Embryonic facial prominence (tissue), 1 donor: ENCODE measurements at regions not wholly inside any gene's neighbourhood (a gene's known extent, or its start where the extent isn't known, plus 50 kb on each side); places are given as distances from the start of the nearest gene placed in this dataset.

Experiments used
- DNase-seq: peaks from one replicate; pipeline ENCODE4 v3.0.0-alpha.2; 2016; ENCODE audit errors: extremely low spot score

- DNase-seq, result no peak
Observed at GRCh38 chr15:61480863-61481262, 251.8 kb upstream of the RORA start.

GRCh38 chr15:61480295-61480694 is 251.2 kb upstream of the RORA start:
- no peak for DNase-seq

DNA sequence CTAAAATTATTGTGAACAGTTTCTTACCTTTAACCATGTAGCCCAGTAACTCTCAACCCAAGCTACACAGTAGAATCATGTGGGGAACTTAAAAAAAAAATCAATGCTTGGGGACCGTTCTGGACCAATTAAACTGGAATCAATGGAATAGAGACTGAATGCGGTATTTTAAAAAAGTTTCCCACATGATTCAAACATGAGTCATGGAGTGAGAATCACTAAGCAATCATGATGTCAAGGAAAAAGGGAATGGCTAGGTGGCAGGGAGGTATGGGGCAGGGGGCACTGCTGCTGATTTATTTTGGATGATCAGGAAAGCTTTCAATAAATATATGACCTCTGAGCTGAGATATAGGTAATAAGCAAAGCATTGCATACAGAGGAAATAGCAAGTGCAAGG is 250.5 kb upstream of the RORA start:
- no peak for DNase-seq

DNA sequence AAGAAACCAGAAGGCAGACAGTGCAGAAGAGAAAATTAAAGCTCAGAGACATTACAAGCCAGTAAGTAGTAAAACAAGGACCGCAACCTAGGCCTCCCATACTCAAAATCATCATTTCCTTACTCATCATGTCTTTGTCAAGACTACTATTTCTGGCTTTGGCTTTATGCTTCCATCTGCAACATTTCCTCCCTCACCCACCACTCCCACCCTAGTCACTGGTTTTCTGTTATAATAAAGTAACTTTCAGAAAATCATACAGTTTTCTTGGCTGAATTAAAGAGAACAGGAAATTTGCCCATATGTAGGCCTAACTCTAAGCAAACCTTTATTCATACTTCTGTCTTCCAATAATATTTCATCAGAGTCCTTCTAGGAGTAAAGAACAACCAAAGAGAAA is 247.6 kb upstream of the RORA start:
- no peak for DNase-seq

GRCh38 chr15:61474796-61475195 is 245.7 kb upstream of the RORA start:
- DNase-seq, result no peak

- DNase-seq, result no peak
Observed at GRCh38 chr15:61467823-61468222, 238.7 kb upstream of the RORA start.

- DNase-seq, result no peak
Observed at GRCh38 chr15:61459785-61460707, 230.9 kb upstream of the RORA start.

GRCh38 chr15:61457050-61457733 is 228.1 kb upstream of the RORA start:
- DNase-seq, result no peak

GRCh38 chr15:61449186-61449702 is 220.1 kb upstream of the RORA start:
- DNase-seq, result no peak

GRCh38 chr15:61447981-61448380 is 218.9 kb upstream of the RORA start:
- DNase-seq, result no peak

- DNase-seq, result no peak
Observed at GRCh38 chr15:61444585-61444984, 215.5 kb upstream of the RORA start.

GRCh38 chr15:61442821-61443220 is 213.7 kb upstream of the RORA start:
- DNase-seq, result no peak

- no peak for DNase-seq
Observed at GRCh38 chr15:61441891-61442290, 212.8 kb upstream of the RORA start.

- no peak for DNase-seq
Observed at GRCh38 chr15:61426466-61426865, 197.4 kb upstream of the RORA start.

GRCh38 chr15:61425934-61426333 is 196.8 kb upstream of the RORA start:
- no peak for DNase-seq

GRCh38 chr15:61422773-61423172 is 193.7 kb upstream of the RORA start:
- no peak for DNase-seq

GRCh38 chr15:61421938-61422337 is 192.8 kb upstream of the RORA start:
- DNase-seq, result no peak

DNA sequence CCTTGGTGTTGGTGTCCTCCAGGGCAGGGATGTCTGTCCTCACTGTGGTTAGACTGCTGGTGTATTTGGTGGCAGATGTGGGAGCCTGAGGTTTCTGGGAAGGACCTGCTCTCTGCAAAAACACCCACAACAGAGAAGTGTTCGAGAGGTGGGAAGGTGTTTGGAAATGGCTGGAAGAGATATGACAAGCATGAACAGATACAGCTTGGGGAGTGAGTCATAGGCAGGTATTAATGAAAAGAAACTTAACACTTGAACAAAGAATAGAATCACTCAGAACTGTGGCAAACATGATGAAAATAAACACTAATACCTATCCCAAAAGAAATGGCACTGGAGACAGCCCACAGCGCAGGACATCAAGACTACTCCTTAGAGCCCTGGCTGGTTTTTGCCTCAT is 192.4 kb upstream of the RORA start:
- DNase-seq, result no peak

GRCh38 chr15:61420546-61420945 is 191.4 kb upstream of the RORA start:
- DNase-seq, result no peak

DNA sequence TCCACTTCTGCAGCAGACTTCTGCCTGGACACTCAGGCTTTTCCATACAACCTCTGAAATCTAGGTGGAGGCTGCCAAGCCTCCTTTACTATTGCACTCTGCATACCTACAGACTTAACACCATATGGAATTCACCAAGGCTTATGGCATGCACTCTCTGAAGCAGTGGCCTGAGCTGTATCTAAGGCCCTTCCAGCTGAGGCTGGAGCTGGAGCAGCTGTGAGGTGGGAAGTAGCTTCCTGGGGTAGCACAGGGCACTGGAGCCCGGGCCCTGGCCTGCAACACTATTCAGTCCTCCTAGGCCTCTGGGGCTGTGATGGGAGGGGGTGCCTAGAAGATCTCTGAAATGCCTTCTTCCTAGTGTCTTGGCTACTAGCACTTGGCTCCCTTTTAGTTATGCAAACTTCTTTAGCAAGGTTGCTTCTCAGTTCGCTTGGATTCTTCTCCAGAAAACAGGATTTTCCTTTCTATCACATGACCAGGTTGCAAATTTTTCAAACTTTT is 186.6 kb upstream of the RORA start:
- no peak for DNase-seq

GRCh38 chr15:61411902-61412510 is 182.9 kb upstream of the RORA start:
- DNase-seq, result no peak

GRCh38 chr15:61410662-61411061 is 181.6 kb upstream of the RORA start:
- DNase-seq, result no peak
